ENCODE measurements at regions not wholly inside any gene's neighbourhood (a gene's known extent, or its start where the extent isn't known, plus 50 kb on each side); places are given as distances from the start of the nearest gene placed in this dataset.
A peak's percentile ranks its signal among the peaks of the same experiment; 100 is the strongest.

DNA sequence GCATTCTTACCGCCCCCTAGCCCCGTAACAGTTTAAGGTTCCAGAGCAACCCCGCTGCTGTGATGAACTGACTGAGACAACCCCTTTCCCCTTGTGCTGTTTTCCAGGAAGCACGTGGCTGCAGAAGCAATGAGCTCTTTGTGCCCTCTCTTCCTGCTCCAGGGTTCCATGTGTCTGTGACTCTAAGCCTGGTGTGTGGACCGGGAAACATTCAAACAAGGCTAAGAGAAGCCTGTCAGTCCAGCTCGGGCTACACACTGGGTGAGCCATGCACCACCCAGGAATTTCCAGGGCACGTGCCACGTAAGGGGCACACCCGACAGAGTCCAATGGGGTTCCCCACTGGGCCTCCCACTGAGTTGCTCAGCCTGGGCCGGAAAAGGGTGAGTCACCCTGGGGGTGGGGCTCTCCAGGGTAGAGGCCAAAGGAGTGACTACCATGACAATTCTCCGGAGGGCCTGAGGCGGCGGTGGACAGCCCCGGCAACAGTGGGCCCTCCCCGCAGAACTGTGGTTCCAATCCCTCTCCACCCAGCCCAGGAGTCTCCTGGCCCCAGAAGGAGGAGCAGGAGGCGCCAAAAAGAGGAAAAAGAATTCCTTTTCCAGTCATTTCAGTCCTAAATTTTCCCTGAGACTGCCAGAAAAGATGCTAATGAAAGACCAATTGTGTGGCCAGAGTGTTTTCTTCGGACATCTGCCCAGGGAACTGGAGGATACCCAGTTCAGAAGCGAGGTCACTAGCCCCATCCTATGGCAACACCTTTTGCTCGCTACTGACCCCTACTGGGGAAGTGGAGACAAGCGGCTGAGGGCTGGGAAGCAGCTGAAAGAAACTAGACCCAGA is 157.8 kb upstream of the SLC1A4 start:
- DNase-seq = peak; percentile 88

DNA sequence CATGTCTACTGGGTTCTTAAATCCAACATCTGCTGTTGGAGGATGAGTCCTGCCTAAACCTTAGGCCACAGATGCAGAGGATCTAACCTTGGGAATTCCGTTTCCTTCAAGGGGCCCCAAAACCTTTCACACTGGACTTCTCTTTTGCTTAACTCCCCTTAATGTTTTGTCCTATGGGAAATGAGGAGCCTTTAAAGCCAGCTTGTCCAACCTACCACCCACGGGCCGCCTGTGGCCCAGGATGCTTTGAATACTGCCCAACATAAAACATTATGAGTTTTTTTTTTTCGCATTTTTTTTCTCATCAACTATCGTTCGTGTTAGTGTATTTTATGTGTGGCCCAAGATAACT is 157.2 kb upstream of the SLC1A4 start:
- no peak for DNase-seq

DNA sequence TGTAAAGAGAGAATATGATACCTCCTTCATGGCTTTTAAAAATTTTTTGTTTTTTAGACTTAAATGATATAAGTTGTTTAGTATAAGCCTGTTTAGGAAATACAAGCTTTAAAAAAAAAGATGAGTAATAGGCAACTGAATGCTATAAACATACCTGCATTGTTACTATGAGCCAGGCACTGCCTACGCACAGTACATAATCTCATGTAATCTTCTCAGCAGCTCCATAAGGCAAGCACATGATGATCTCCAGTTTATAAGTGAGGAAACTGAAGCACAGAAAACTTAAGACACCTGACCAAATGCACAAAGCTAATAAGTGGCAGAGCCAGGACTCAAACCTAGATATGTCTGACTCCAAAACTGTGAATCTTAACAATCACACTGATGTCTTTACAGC is 156.3 kb upstream of the SLC1A4 start:
- no peak for DNase-seq

DNA sequence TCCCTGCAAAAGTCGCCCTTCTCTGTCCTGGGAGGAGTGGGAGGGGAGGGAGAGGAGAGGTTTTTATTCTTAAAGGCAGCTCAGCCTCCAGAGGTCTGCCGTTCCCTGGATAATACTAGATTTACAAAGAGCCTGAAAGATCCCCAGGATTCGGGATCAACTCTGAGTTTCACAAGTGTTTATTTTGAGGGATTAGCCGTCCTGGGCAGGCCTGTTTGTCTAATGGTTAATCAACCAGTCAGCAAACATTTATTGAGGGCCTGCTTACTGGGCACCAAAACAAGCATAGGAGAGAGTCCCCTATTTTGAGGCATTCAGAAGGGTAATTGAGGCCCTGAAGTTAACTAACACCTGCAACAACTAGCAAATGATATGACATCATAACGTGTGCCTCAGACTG is 152.6 kb upstream of the SLC1A4 start:
- DNase-seq = no peak

DNA sequence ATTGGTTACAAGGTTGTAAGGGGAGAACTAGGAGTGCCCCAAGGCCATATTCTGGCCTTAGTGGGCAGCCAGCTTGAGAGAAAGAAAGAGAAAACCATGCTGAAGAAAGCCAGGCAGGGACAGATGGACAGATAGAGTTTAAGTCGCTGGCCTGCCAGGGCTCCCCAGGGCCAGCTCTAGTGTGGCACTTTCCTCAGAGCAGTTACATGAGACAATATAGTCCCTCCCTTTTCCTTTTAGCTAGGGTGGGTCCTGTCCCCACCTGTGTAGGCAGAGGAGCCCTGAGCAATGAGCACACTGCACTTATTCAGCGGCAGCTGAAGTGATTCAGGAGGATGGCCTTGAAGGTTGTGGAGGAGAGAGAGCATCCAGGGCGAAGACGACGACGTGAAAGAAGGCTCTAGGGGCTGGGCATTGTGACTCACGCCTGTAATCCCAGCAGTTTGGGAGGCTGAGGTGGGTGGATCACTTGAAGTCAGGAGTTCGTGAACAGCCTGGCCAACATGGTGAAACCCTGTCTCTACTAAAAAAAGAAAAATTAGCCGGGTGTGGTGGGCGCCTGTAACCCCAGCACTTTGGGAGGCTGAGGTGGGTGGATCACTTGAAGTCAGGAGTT is 152.0 kb upstream of the SLC1A4 start:
- DNase-seq = peak; percentile 62

DNA sequence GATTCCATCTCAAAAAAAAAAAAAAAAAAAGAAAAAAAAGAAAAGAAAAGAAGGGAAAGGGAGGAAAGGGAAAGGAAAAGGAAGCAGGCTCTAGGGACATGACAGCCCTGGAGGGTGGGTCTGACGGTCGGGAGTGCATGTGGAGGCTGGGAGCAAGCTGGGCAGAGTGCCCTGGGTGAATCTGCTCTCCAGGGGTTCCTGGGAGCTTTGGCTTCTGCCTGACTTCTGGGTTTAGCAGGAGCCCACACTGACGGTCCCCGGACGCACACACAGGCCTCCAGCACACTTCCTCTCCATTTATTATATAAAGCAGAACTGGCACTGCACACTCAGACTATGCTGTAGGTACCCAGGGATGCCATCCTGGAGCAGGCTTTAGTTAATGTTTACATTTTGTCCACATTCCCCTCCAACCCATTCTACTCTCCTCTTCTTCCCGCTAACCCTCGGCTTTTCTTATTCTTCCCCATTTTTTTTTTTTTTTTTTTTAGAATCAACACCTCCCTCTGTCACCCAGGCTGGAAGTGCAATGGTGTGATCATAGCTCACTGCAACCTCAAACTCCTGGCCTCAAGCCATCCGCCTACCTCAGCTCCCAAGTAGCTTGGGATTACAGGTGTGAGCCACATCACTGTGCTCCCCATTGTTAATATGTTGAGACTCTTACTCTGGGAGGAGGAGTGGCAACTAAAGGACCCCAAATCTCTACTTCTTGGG is 151.1 kb upstream of the SLC1A4 start:
- DNase-seq = peak; percentile 52

DNA sequence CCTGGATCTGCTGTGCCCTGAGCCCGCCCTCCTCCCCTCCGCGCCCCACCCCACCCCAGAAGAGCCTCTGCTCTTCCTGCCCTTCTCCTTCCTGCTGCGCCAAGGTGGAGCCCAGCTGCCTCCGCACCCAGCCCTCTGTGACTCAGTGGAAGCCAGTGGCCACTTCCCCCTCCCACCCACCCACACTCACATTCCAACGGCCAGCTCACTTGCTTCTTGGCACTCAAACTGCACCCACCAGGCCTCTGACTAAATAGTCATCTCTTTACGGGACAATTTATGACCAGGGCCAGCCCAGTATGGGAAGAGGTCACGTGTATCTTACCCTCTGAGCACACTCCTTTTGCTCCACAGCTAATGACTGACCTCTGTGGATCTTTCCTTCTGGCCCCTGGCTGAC is 150.4 kb upstream of the SLC1A4 start:
- peak; percentile 90 for DNase-seq

DNA sequence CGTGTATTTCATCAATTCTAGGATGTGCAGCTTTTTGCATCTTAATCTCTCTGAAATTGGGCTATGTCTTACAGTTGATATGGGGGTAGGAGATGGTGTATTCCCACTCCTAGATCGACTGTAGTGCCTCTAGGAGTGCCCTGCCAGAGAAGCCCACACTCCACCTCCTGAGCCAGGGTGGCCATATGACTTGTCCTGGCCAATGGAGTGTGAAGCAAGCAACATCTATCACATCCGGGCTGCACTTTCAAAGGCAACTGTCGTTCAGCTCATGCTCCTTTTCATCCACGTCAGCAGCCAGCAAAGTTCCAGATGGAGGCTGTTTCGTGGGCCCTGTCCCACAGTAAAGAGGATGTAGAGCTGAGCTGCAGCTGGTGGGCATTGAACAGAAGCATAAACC is 149.4 kb upstream of the SLC1A4 start:
- peak; percentile 50 for DNase-seq

DNA sequence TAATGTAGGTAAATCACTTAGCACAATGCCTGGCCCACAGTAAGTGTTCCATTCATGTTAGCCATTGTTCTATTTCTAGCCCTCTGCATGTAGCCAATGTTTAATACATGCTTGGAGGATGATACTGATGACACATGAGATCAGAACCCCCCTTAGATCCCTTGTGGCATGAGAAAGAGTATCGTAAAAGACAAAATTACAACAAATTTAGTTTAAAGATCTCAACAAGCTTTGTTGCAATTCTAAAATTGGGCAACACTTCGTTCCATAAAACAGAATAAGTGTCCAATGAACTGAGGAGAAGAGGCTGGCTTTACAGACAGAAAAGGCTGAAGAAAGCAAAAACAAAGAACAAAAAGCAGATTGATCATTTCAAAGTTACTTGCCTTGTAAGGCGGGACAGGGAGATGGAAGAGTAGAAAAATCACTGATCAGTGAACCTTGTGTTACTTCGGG is 148.7 kb upstream of the SLC1A4 start:
- DNase-seq = no peak

DNA sequence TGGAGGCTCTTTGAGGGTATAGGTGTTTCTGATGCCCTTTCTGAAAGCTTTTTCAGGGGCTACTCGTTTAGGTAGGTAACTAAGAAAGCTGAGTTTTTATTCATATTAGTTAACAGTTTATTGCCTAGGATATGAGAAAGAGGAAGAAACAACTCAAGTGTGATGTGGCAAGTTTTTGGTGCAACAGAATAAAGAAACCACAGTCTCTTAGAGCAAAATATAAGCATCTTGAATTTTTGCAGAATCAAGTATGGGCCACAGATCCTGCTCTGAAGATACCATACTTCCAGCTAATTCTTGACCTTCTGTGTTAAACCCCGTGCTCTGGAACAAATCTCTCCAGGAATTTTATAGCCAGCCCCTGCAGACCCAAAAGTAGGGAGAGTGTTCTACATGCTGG is 147.7 kb upstream of the SLC1A4 start:
- DNase-seq = no peak

DNA sequence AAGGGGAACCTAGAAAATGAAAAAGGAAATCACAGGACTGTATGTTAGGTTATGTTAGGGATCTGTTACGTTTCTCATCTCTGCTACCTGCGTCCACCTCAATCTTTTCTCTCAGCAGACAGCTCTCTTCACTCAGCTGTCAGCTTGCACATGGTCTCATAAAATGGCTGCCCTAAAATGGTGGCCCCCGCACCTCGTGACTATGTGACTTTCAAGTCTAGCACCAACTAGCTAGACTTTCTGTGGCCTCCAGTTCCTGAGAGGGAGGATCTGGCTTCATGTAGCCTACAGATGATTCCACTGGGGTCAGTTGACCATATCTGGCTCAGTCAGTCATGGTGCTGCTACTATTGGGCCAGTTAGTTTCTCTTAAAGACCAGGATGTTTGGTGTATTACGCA is 147.2 kb upstream of the SLC1A4 start:
- no peak for DNase-seq

DNA sequence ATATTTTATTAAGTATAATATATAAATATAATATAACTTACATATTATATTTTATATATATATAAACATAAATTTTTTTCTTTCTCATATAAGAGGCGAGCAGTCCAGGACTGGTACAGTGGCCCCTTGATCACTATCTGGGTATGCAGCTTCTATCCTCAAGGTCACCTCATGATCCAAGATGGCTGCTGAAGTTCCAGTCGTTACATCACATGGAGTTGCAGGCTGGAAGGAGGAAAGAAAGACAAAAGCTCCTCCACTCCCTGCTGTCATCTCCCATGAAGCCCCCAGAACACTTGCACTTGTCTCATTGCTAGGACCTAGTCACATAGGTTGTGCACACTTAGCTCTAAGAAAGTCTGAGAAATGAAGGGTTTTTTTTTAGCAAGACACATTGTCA is 145.1 kb upstream of the SLC1A4 start:
- no peak for DNase-seq

DNA sequence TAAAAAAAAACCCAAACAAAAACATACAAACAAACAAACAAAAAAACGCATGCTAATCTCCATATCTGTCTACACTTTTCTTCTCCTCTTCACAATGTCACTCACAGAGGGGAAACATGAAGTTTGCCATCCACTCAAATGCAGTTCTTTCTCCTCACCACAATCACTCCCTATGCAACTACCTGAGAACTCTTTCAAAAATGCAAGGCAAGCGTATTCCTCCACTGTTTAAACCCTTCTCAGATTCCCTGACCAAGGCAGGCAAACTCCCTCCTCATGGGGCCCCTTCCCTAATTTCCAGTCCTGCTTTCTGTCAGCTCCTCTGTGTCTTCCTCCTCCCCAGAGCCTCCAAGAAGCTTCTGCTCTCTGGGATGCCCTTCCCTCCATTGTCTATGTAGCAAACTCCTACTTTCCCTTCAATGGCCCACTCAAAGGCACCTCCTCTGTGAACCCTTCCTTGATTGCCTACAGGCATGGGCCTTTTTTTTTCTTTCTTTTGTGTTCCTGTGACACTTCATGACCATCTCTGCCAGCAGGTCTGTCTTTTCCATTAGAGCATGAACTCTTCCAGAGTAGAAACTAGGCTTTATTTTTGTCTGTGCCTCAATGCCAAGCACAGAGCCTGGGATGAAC is 143.8 kb upstream of the SLC1A4 start:
- DNase-seq = no peak

DNA sequence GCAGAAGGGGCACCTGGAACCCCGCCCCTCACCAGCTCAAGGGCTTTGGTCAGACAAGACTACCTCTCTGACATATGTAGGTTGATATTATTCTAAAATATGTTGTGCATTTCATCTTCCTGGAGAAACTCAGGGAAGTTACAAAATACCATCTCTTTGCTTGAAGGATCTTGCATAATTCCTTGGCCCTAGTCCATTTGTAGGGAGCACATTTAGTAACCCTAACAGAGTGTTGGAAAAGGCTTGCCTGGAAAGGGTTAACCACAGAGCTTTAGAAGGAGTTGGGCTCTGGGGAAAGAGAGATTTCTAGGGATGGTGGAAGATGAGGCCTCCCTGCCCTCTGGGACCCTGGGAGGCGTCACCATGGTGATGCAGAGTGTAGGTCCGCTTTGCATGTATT is 143.0 kb upstream of the SLC1A4 start:
- peak; percentile 68 for DNase-seq

DNA sequence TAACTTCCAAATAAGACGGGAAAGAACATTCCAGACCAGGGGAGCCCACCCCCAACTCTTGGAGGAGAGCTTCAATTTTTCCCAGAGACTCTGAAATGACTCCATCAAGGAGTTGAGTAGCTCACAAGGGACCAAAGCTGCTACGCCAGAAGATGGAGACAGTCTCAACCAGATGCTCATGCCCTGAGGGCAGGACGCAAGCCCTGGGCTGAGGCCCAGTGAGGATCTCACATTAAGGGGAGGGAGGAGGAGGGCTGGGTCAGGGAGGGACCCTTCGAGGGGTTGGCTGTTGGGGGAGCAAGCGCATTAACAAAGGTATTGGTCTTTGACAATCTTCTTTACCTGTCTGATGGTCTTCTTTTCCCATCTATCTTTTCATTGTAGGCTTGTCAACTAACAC is 141.3 kb upstream of the SLC1A4 start:
- DNase-seq = no peak

DNA sequence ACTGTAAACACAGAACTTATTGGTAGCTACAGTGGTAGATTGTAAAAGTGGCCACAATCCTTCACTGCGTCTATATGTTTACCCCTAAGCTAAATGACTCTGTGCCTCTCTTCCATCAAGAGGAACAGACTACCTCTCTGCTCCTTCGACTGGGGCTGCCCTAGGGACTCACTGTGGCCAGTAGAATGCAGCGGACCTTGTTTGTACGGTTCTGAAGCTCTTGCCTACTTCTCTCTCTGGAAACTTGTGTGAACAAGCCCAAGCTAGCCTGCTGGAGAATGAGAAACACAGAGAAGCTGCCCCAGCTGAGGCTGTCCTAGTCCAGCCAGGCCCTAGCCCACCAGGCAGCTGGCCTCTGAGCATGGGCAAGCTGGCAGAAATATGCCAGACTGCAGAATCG is 140.8 kb upstream of the SLC1A4 start:
- no peak for DNase-seq

DNA sequence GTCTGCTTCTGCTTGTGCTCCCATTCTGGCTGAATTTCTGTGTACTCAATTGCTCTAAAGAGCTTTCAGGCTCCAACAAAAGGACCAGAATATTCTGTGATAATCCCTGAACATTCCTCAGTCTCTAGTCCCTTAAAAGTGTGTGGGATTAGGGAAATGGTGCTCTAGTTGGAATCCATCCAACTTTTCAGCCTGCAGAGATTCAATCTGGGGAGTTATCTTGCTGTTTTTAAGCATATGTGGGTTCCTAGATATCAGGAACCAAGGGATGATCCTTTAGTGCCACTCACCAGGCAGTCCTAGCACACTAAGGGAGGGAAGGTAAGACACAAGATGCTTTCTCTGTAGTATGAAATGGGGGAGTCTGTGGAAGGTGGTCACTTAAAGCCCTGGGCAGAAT is 140.3 kb upstream of the SLC1A4 start:
- DNase-seq = no peak

DNA sequence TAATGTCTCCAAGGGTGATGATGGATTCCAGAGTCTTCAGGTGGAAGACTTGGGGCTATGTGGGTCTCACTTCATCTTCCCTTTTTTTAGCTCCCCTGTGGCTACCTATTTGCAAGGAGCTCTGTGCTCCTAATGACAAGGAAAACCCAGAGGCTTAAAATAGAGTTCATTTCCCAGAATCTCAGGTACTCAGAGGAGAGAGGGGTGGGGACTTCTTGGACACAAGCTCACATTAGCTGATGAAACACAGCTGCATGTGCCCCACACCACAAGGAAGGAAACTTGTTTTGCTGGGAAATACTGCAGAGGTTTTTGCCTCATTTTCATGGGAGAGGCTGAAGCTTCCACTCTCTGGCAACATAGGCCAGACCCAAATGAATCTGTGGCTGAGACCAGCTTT is 138.6 kb upstream of the SLC1A4 start:
- no peak for DNase-seq

DNA sequence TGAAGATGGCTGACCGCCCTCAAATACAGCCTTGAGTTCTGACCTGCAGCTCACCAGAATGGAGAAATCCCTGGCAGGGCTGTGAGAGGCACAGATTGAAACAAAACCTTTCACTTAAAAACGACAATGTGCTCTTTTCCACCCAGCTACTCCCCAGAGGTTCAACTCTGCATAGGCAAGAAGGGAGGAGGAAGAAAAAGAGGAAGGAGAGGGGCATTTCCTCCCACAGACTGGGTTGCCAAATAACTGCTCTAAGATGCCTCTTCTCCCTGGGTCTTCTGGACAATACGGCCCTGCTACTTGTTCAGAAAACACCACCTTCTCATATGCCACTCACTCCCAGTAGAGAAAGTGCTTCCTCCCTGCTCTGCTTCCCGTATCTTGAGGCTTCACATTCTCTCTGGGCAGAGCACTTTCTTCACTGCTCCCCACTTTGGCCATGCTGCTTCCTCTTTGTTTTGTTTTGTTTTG is 136.4 kb upstream of the SLC1A4 start:
- no peak for DNase-seq

DNA sequence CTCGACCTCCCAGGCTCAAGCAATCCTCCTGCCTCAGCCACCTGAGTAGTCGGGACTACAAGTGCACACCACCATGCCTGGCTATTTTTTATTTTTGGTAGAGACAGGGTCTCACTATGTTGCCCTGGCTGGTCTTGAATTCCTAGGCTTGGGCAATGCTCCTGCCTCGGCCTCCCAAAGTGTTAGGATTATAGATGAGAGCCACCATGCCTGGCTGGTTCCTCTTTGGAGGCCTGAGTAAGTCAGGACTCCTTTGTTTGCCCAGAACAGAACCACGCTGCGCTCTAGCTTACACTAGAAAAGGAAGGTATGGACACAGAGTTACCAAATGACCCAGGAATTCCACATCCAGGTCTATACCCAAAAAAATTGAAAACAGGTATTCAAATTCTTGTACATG is 135.9 kb upstream of the SLC1A4 start:
- DNase-seq = no peak

DNA sequence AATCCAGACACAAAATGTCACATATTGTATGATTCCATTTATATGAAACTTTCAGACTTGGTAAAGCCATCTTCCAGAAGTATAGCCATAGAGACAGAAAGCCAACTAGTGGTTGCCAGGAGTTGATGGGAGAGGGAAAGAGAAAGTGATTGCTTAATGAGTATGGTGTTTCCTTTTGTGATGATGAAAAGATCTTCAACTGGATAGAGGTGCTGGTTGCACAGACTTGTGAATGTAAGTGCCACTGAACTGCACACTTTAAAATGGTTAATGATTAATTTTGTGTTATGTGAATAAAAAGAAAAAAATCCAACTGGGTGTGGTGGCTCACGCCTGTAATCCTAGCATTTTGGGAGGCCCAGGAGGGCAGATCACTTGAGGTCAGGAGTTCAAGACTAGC is 135.3 kb upstream of the SLC1A4 start:
- DNase-seq = no peak

DNA sequence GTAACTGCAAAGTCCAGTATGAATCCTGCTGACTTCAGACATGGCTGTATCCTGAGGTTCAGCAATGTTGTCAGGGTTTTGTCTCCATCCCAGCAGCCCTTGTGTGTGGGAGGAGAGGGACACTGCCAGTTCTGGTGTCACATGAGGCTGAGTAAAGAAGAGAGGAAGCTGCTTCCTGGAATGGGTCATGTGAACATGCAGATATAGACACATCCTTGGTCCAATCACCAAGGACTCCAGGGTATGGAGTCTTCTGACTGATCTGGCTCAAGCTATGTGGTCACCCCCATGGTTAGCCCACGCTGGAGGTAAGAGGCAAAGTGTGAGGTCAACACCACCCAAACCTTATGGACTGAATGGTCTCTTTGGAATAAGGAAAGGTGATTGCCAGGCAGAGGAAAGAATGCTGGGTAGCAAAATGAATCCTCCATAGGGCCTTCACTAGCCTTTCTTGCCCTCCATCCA is 134.4 kb upstream of the SLC1A4 start:
- no peak for DNase-seq
